H1 (cell line): ENCODE measurements at regions not wholly inside any gene's neighbourhood (a gene's known extent, or its start where the extent isn't known, plus 50 kb on each side); places are given as distances from the start of the nearest gene placed in this dataset.

Source experiments
- CTCF ChIA-PET: fragments of 300-600 bp; sonication (Branson Sonifier 250); formaldehyde crosslinking; loops from one replicate; lab custom pipeline; 2021; ENCODE audit not compliant: partially characterized antibody; lab: Charles Lee
- POLR2A ChIA-PET: fragments of 300-600 bp; sonication (Branson Sonifier 250); formaldehyde crosslinking; loops from one replicate; lab custom pipeline; 2021; ENCODE audit warnings: inconsistent platforms; ENCODE audit not compliant: partially characterized antibody; lab: Charles Lee
- DNase-seq, 2 experiments: peaks; one replicate each; pipeline versions ENCODE4 v3.0.0 to v3.0.0-alpha.2; 2010 to 2022; ENCODE audit warnings: low spot score in 2 of 2, low read depth in 1 of 2, mixed read lengths in 1 of 2
- FAIRE-seq: peaks from 2 replicates; lab custom pipeline; 2011; peaks lifted over from hg19 to GRCh38; lab: Jason Lieb, UNC
- H2AFZ ChIP-seq: 2 replicates; pipeline ENCODE4 v1.8.1; 2012; ENCODE audit warnings: low read length, inconsistent platforms
- H2AK5ac ChIP-seq: 2 replicates; pipeline ENCODE4 v1.6.1; 2013; ENCODE audit warnings: low read depth, low read length
- H2BK120ac ChIP-seq: replicated peaks from 2 replicates; pipeline ENCODE3; 2013; ENCODE audit warnings: low read depth, low read length, inconsistent platforms
- H2BK12ac ChIP-seq: 2 replicates; pipeline ENCODE4 v1.6.1; 2013; ENCODE audit warnings: low read depth, low read length
- H2BK15ac ChIP-seq: 2 replicates; pipeline ENCODE4 v1.6.1; 2013; ENCODE audit warnings: low read length
- H2BK20ac ChIP-seq: 2 replicates; pipeline ENCODE4 v1.6.1; 2013; ENCODE audit warnings: low read length
- H2BK5ac ChIP-seq: 2 replicates; pipeline ENCODE4 v1.6.1; 2013; ENCODE audit warnings: low read depth, low read length
- H3K14ac ChIP-seq: 2 replicates; pipeline ENCODE4 v1.6.1; 2013; ENCODE audit warnings: inconsistent platforms; ENCODE audit not compliant: insufficient read length
- H3K18ac ChIP-seq: 2 replicates; pipeline ENCODE4 v1.6.1; 2013; ENCODE audit warnings: low read length; ENCODE audit errors: extremely low read depth
- H3K23ac ChIP-seq: 2 replicates; pipeline ENCODE4 v1.6.1; 2013; ENCODE audit warnings: inconsistent platforms; ENCODE audit not compliant: insufficient read length
- H3K23me2 ChIP-seq: 2 replicates; pipeline ENCODE4 v1.6.1; 2013; ENCODE audit warnings: low read depth, low read length
- H3K27ac ChIP-seq: 2 replicates; pipeline ENCODE4 v1.6.1; 2011; ENCODE audit warnings: low read depth, low read length, inconsistent platforms
- H3K27me3 ChIP-seq, 4 experiments: replicated peaks in 1 of 4; 1 replicate in 1 of 4; 2 replicates in 3 of 4; pipeline versions ENCODE4 v1.6.1 to v1.8.1; 2011 to 2013; ENCODE audit warnings: low read length in 3 of 4, mild to moderate bottlenecking in 3 of 4, inconsistent platforms in 2 of 4, mixed read lengths in 2 of 4, moderate library complexity in 1 of 4; ENCODE audit not compliant: control insufficient read depth in 3 of 4, insufficient read depth in 3 of 4; ENCODE audit errors: extremely low read depth in 1 of 4
- H3K36me3 ChIP-seq, 4 experiments: 2 replicates each; pipeline versions ENCODE4 v1.6.1 to v1.8.1; 2011 to 2013; ENCODE audit warnings: mild to moderate bottlenecking in 4 of 4, low read length in 3 of 4, moderate library complexity in 2 of 4, control low read depth in 1 of 4, inconsistent platforms in 1 of 4; ENCODE audit not compliant: insufficient read depth in 4 of 4, control insufficient read depth in 2 of 4
- H3K4ac ChIP-seq: replicated peaks from 2 replicates; pipeline ENCODE3; 2013; ENCODE audit warnings: low read length, low read depth, mixed read lengths, inconsistent platforms; ENCODE audit not compliant: insufficient read length
- H3K4me1 ChIP-seq, 4 experiments: replicated peaks in 1 of 4; 1 replicate in 1 of 4; 2 replicates in 3 of 4; pipeline versions ENCODE4 v1.6.1 to v1.8.1; 2011 to 2013; ENCODE audit warnings: low read length in 3 of 4, inconsistent platforms in 2 of 4, mixed read lengths in 1 of 4; ENCODE audit not compliant: insufficient read depth in 4 of 4, control insufficient read depth in 3 of 4
- H3K4me2 ChIP-seq, 2 experiments: 2 replicates each; pipeline versions ENCODE4 v1.6.1 to v1.8.1; 2011 to 2013; ENCODE audit warnings: low read depth in 2 of 2, low read length in 2 of 2, control low read depth in 1 of 2, inconsistent platforms in 1 of 2, mild to moderate bottlenecking in 1 of 2; ENCODE audit not compliant: insufficient read depth in 1 of 2
- H3K4me3 ChIP-seq, 4 experiments: fragments of 200-600, 300-600 bp in 1 of 4; sonication (generic), shearing (Covaris generic), sonication (Bioruptor Twin) in 1 of 4; 2 replicates each; pipeline versions ENCODE4 v1.5.1 to v1.8.1; 2011 to 2016; ENCODE audit warnings: low read length in 4 of 4, low read depth in 3 of 4, control low read depth in 2 of 4, inconsistent platforms in 2 of 4, mild to moderate bottlenecking in 2 of 4, mixed read lengths in 1 of 4, moderate library complexity in 1 of 4; ENCODE audit not compliant: insufficient read depth in 2 of 4; ENCODE audit errors: extremely low read depth in 1 of 4
- H3K56ac ChIP-seq: replicated peaks from 2 replicates; pipeline ENCODE3; 2013; ENCODE audit warnings: low read depth, mild to moderate bottlenecking, mixed read lengths, low read length, inconsistent platforms; ENCODE audit not compliant: insufficient read length
- H3K79me1 ChIP-seq: 2 replicates; pipeline ENCODE4 v1.6.1; 2013; ENCODE audit warnings: low read depth, low read length, control low read depth
- H3K79me2 ChIP-seq, 2 experiments: 2 replicates each; pipeline versions ENCODE4 v1.6.1 to v1.8.1; 2012 to 2013; ENCODE audit warnings: low read length in 2 of 2, mild to moderate bottlenecking in 2 of 2, inconsistent platforms in 1 of 2; ENCODE audit not compliant: insufficient read depth in 2 of 2, control insufficient read depth in 1 of 2
- H3K9ac ChIP-seq, 4 experiments: replicated peaks in 1 of 4; 1 replicate in 1 of 4; 2 replicates in 3 of 4; pipeline versions ENCODE4 v1.6.1 to v1.8.1; 2011 to 2013; ENCODE audit warnings: low read depth in 3 of 4, low read length in 3 of 4, control low read depth in 2 of 4, mild to moderate bottlenecking in 2 of 4, moderate library complexity in 2 of 4, inconsistent platforms in 1 of 4; ENCODE audit errors: extremely low read depth in 1 of 4
- H3K9me3 ChIP-seq, 2 experiments: 2 replicates each; pipeline versions ENCODE4 v1.6.1 to v1.8.1; 2012 to 2013; ENCODE audit warnings: mild to moderate bottlenecking in 2 of 2, moderate library complexity in 2 of 2, control low read depth in 1 of 2, inconsistent platforms in 1 of 2, low read depth in 1 of 2, low read length in 1 of 2, mixed read lengths in 1 of 2; ENCODE audit not compliant: insufficient read depth in 2 of 2
- H4K20me1 ChIP-seq, 2 experiments: replicated peaks in 1 of 2; 2 replicates each; pipeline versions ENCODE3 to v1.8.1; 2011 to 2013; ENCODE audit warnings: inconsistent platforms in 2 of 2, low read length in 2 of 2, mild to moderate bottlenecking in 1 of 2; ENCODE audit not compliant: insufficient read depth in 2 of 2, control insufficient read depth in 1 of 2
- H4K5ac ChIP-seq: 2 replicates; pipeline ENCODE4 v1.6.1; 2013; ENCODE audit warnings: low read length, low read depth, mixed read lengths, inconsistent platforms; ENCODE audit not compliant: insufficient read length
- H4K8ac ChIP-seq: 2 replicates; pipeline ENCODE4 v1.8.0; 2013; ENCODE audit warnings: mild to moderate bottlenecking, moderate library complexity, low read length, inconsistent platforms; ENCODE audit not compliant: insufficient read depth; ENCODE audit errors: extremely low read depth
- H4K91ac ChIP-seq: replicated peaks from 2 replicates; pipeline ENCODE3; 2013; ENCODE audit warnings: low read length, mixed read lengths, inconsistent platforms; ENCODE audit not compliant: insufficient read length
- CREB1 ChIP-seq: IDR thresholded peaks from 2 replicates; pipeline ENCODE4 v1.6.1; 2012; ENCODE audit warnings: inconsistent platforms
- KDM5A ChIP-seq: fragments of 200-600 bp; IDR thresholded peaks from 2 replicates; pipeline ENCODE4 v1.7.1; 2012; ENCODE audit warnings: mild to moderate bottlenecking, low read length, inconsistent platforms, mixed read lengths
- WGBS, 2 experiments: shearing (Covaris generic) in 1 of 2; methylation state at CpG; one replicate each; pipeline versions ENCODE4 v1.1.6 to v1.1.7; 2013 to 2015; ENCODE audit warnings: low lambda C conversion rate in 2 of 2, mixed read lengths in 2 of 2, inconsistent platforms in 1 of 2, low coverage in 1 of 2, missing lambda C conversion rate in 1 of 2; ENCODE audit not compliant: insufficient replicate concordance in 2 of 2, insufficient coverage in 1 of 2, insufficient read length in 1 of 2; ENCODE audit errors: extremely low coverage in 1 of 2, missing lambda C conversion rate in 1 of 2; 5-methylcytosine and 5-hydroxymethylcytosine counted together

DNA sequence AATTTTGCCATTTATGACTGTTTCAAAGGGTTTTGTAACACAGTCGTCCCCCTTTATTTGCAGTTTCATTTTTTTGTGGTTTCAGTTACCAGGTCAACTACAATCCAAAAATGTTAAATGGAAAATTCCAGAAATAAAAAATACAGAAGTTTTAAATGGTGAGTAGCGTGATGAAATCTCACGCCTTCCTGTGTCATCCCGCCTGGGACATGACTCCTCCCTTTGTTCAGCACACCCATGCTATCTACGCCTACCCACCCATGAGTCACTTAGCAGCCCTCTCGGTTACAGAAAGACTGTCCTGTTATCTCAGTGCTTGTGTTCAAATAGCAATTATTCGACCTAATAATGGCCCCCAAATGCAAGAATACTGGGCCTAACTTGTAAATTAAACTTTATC, 765.3 kb upstream of the ADAMTS16 start:
- Histone ChIP-seq H3K23me2 (no peaks in the 10 kb centered on the region), H2BK5ac (no peak overlapping the region), H3K9ac (no peak overlapping the region), H3K4ac (no peak overlapping the region), H3K27ac (no peak overlapping the region), H3K18ac (no peak overlapping the region), H3K4me1 (peaks cover 0 to 2% (median 0%) of the 10 kb centered on the region in 4 experiments; a peak in 1 of 7 replicates), H3K4me3 (no peak overlapping the region), H2BK20ac (no peak overlapping the region), H3K14ac (no peak overlapping the region), H3K79me2 (no peaks in the 10 kb centered on the region), H2BK15ac (no peak overlapping the region), H2AFZ (no peak overlapping the region), H3K4me2 (no peak overlapping the region), H2BK12ac (no peak overlapping the region), H2BK120ac (no peak overlapping the region), H3K23ac (no peak overlapping the region), H3K79me1 (no peaks in the 10 kb centered on the region), H3K27me3 (no peaks in the 10 kb centered on the region), H4K20me1 (no peaks in the 10 kb centered on the region), H4K5ac (no peak overlapping the region), H3K36me3 (no peaks in the 10 kb centered on the region), H4K8ac (no peak overlapping the region), H3K9me3 (no peaks in the 10 kb centered on the region), H2AK5ac (no peak overlapping the region), H3K56ac (no peak overlapping the region), H4K91ac (no peak overlapping the region)
- ChIA-PET POLR2A (no interaction called here), CTCF (interaction anchor here (0.6 to 1.4 kb wide), 4 partner anchors 13 to 54 kb away, joined by 3 to 6 read pairs (median 3); no protein-coding TSS in a partner anchor)
- FAIRE-seq (no peak), DNase-seq (no peak)
- WGBS, 2 experiments = 93% methylated on average over 7 of the region's 7 CpGs; no CpG with 5 or more reads in 1 of the 2 experiments
- TF ChIP-seq KDM5A (no peak), CREB1 (no peak)
